Neural progenitor cell (in vitro differentiated cells): ENCODE measurements at regions not wholly inside any gene's neighbourhood (a gene's known extent, or its start where the extent isn't known, plus 50 kb on each side); places are given as distances from the start of the nearest gene placed in this dataset.
A peak's percentile ranks its signal among the peaks of the same experiment; 100 is the strongest.

ENCODE experiments used
- DNase-seq: peaks from one replicate; pipeline ENCODE4 v3.0.0-alpha.2; 2016; ENCODE audit warnings: low spot score
- H2AFZ ChIP-seq: fragments of 200-600 bp; sonication (generic); replicated peaks from 2 replicates; pipeline ENCODE4 v1.6.1; 2016; ENCODE audit warnings: antibody characterized with exemption
- H3F3A ChIP-seq: fragments of 200-600 bp; sonication (generic); 2 replicates; pipeline ENCODE4 v1.6.1; 2016; ENCODE audit warnings: antibody characterized with exemption, low read depth
- H3K27ac ChIP-seq: fragments of 200-600 bp; sonication (generic); 2 replicates; pipeline ENCODE4 v1.5.1; 2016; ENCODE audit warnings: mild to moderate bottlenecking
- H3K27me3 ChIP-seq: fragments of 200-600 bp; sonication (generic); 2 replicates; pipeline ENCODE4 v1.6.1; 2016; ENCODE audit warnings: mild to moderate bottlenecking, moderate library complexity
- H3K36me3 ChIP-seq: fragments of 200-600 bp; sonication (generic); 2 replicates; pipeline ENCODE4 v1.5.1; 2016
- H3K4me1 ChIP-seq: fragments of 200-600 bp; sonication (generic); 2 replicates; pipeline ENCODE4 v1.6.1; 2016; ENCODE audit warnings: mixed run types
- H3K4me2 ChIP-seq: fragments of 200-600 bp; sonication (generic); 2 replicates; pipeline ENCODE4 v1.6.1; 2016
- H3K4me3 ChIP-seq: fragments of 200-600 bp; sonication (generic); 2 replicates; pipeline ENCODE4 v1.5.1; 2016
- H3K79me2 ChIP-seq: fragments of 200-600 bp; sonication (generic); 2 replicates; pipeline ENCODE4 v1.6.1; 2016; ENCODE audit warnings: low read depth
- H3K9ac ChIP-seq: fragments of 200-600 bp; sonication (generic); 2 replicates; pipeline ENCODE4 v1.6.1; 2016
- H3K9me3 ChIP-seq: fragments of 200-600 bp; sonication (generic); 2 replicates; pipeline ENCODE4 v1.5.1; 2016; ENCODE audit warnings: low read depth
- H4K20me1 ChIP-seq: fragments of 200-600 bp; sonication (generic); 2 replicates; pipeline ENCODE4 v1.6.1; 2016; ENCODE audit warnings: low read depth
- H3K27ac Mint-ChIP-seq: 3 replicates; pipeline ENCODE4 v1.8.0; 2021; ENCODE audit warnings: mixed read lengths
- H3K27me3 Mint-ChIP-seq: 2 replicates; pipeline ENCODE4 v1.8.0; 2022; ENCODE audit warnings: low read depth, mild to moderate bottlenecking, inconsistent platforms, moderate library complexity, mixed read lengths; ENCODE audit not compliant: insufficient read depth
- H3K36me3 Mint-ChIP-seq: 3 replicates; pipeline ENCODE4 v1.8.0; 2021; ENCODE audit warnings: mixed read lengths
- H3K4me1 Mint-ChIP-seq: 3 replicates; pipeline ENCODE4 v1.8.0; 2021; ENCODE audit warnings: mixed read lengths
- H3K4me3 Mint-ChIP-seq: 3 replicates; pipeline ENCODE4 v1.8.0; 2021; ENCODE audit warnings: mild to moderate bottlenecking, moderate library complexity, mixed read lengths
- H3K9me3 Mint-ChIP-seq: 3 replicates; pipeline ENCODE4 v1.8.0; 2020; ENCODE audit warnings: mixed read lengths
- EZH2 ChIP-seq: fragments of 200-600 bp; sonication (generic); IDR thresholded peaks from 2 replicates; pipeline ENCODE4 v1.6.1; 2017; ENCODE audit warnings: antibody characterized with exemption, mild to moderate bottlenecking, moderate library complexity
- EZH2phosphoT487 ChIP-seq: fragments of 200-600 bp; sonication (generic); IDR thresholded peaks from 2 replicates; pipeline ENCODE4 v1.6.1; 2017; ENCODE audit warnings: antibody characterized with exemption
- TF ChIP-seq, protein P1 (sequence below): fragments of 200-600 bp; sonication (generic); IDR thresholded peaks from 2 replicates; pipeline ENCODE4 v1.5.1; 2017; ENCODE audit warnings: antibody characterized with exemption, mild to moderate bottlenecking

DNA sequence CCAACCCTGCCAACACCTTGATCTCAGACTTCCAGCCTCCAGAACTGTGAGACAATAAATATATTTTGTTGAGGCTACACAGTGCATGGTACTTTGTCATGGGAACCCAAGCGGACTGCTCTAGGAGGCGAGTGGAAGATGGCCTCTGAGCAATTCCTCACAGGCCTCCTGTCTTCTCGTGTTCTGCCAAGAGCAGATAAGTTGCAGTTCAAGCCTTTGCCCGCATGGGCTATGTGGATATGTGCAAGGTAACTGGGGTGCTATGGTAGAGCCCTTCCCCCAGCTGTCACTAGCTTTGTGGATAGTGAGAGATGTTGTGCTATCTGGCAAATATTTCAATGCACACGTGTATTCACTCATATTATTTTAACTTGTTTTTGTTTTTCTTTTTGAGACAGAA, 156.0 kb upstream of the BCOR start:
- Histone ChIP-seq H3K9me3 (no peaks in the 10 kb centered on the region), H3K4me2 (no peak overlapping the region), H2AFZ (no peak overlapping the region), H3K36me3 (no peaks in the 10 kb centered on the region), H4K20me1 (no peaks in the 10 kb centered on the region), H3K4me3 (no peak overlapping the region), H3K9ac (no peak overlapping the region), H3K4me1 (no peaks in the 10 kb centered on the region), H3K27me3 (no peaks in the 10 kb centered on the region), H3K27ac (no peak overlapping the region), H3F3A (no peaks in the 10 kb centered on the region), H3K79me2 (no peaks in the 10 kb centered on the region)
- Mint-ChIP-seq H3K27ac (peak overlapping the region; percentile 67), H3K27me3 (peaks cover 2% of the 10 kb centered on the region), H3K36me3 (no peaks in the 10 kb centered on the region), H3K4me3 (no peak overlapping the region), H3K9me3 (peaks cover 5% of the 10 kb centered on the region), H3K4me1 (no peaks in the 10 kb centered on the region)
- TF ChIP-seq EZH2, result no peak
- no peak for TF ChIP-seq EZH2phosphoT487
- TF ChIP-seq, protein P1, sequence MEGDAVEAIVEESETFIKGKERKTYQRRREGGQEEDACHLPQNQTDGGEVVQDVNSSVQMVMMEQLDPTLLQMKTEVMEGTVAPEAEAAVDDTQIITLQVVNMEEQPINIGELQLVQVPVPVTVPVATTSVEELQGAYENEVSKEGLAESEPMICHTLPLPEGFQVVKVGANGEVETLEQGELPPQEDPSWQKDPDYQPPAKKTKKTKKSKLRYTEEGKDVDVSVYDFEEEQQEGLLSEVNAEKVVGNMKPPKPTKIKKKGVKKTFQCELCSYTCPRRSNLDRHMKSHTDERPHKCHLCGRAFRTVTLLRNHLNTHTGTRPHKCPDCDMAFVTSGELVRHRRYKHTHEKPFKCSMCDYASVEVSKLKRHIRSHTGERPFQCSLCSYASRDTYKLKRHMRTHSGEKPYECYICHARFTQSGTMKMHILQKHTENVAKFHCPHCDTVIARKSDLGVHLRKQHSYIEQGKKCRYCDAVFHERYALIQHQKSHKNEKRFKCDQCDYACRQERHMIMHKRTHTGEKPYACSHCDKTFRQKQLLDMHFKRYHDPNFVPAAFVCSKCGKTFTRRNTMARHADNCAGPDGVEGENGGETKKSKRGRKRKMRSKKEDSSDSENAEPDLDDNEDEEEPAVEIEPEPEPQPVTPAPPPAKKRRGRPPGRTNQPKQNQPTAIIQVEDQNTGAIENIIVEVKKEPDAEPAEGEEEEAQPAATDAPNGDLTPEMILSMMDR, result no peak
- no peak for DNase-seq

DNA sequence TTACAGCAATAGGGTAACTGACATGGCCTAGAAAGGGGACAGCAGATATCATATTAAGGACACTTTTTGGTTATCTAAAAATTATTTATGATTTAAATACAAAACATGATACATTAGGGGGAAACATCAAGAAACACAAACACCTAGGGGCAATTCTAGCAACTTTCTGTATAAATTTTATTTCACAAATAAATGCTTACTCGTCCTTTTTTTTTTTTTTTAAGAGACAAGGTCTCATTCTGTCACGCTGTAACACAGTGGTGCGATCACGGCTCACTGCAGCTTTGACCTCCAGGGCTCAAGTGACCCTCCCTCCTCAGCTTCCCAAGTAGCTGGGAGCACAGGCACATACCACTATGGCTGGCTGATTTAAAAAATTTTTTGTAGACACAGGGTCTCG, 151.8 kb upstream of the BCOR start:
- no peak overlapping the region for H3K4me2 ChIP-seq
- H3K27me3 ChIP-seq, result no peaks in the 10 kb centered on the region
- H3K9ac ChIP-seq, result no peak overlapping the region
- H2AFZ ChIP-seq, result no peak overlapping the region
- TF ChIP-seq EZH2phosphoT487, result no peak
- TF ChIP-seq, protein P1, result no peak
- no peak for TF ChIP-seq EZH2
- H3K36me3 Mint-ChIP-seq, result no peaks in the 10 kb centered on the region
- H3K4me3 Mint-ChIP-seq, result no peak overlapping the region
- H3K4me1 ChIP-seq, result peaks cover 14% of the 10 kb centered on the region
- peaks cover 2% of the 10 kb centered on the region for H3K27me3 Mint-ChIP-seq
- no peak overlapping the region for H3K27ac ChIP-seq
- peaks cover 20% of the 10 kb centered on the region for H3K4me1 Mint-ChIP-seq
- no peaks in the 10 kb centered on the region for H4K20me1 ChIP-seq
- DNase-seq, result no peak
- H3K79me2 ChIP-seq, result no peaks in the 10 kb centered on the region
- H3F3A ChIP-seq, result peaks cover 5% of the 10 kb centered on the region
- H3K27ac Mint-ChIP-seq, result no peak overlapping the region
- H3K4me3 ChIP-seq, result no peak overlapping the region
- peaks cover 6% of the 10 kb centered on the region for H3K9me3 Mint-ChIP-seq
- no peaks in the 10 kb centered on the region for H3K9me3 ChIP-seq
- no peaks in the 10 kb centered on the region for H3K36me3 ChIP-seq

DNA sequence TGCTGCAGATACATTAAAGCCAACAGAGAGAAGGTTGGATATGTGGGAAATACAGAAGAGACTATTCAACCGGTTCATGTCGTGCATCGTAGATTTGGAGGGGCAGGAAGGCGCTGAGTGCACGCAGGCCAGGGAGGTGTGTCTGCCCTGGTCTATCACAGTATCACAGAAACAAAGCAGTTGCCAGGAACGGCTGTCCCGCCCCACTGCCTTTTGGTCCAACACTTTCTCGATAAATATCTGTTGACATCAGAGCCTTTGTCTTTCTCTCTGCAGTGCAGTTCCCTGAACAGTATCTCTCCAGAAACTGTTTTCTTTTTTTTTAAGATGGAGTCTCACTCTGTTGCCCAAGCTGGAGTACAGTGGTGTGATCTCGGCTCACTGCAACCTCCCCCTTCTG, 151.1 kb upstream of the BCOR start:
- Histone ChIP-seq H3K4me3 (no peak overlapping the region), H3K9me3 (no peaks in the 10 kb centered on the region), H3F3A (peaks cover 5% of the 10 kb centered on the region), H3K27ac (no peak overlapping the region), H3K4me1 (peaks cover 22% of the 10 kb centered on the region), H3K27me3 (no peaks in the 10 kb centered on the region), H2AFZ (no peak overlapping the region), H3K79me2 (no peaks in the 10 kb centered on the region), H4K20me1 (no peaks in the 10 kb centered on the region), H3K4me2 (no peak overlapping the region), H3K36me3 (no peaks in the 10 kb centered on the region), H3K9ac (no peak overlapping the region)
- TF ChIP-seq EZH2phosphoT487, result no peak
- TF ChIP-seq, protein P1, result no peak
- TF ChIP-seq EZH2, result no peak
- peaks cover 2% of the 10 kb centered on the region for H3K27me3 Mint-ChIP-seq
- DNase-seq, result no peak
- H3K4me1 Mint-ChIP-seq, result peaks cover 28% of the 10 kb centered on the region
- H3K27ac Mint-ChIP-seq, result no peak overlapping the region
- no peaks in the 10 kb centered on the region for H3K36me3 Mint-ChIP-seq
- H3K4me3 Mint-ChIP-seq, result no peak overlapping the region
- peaks cover 6% of the 10 kb centered on the region for H3K9me3 Mint-ChIP-seq
